HCT116 (cell line): ENCODE measurements at regions not wholly inside any gene's neighbourhood (a gene's known extent, or its start where the extent isn't known, plus 50 kb on each side); places are given as distances from the start of the nearest gene placed in this dataset.

Experiments used
- ATAC-seq: fragments of 200-7000 bp; cut with Tn5 transposase; 2 replicates; pipeline ENCODE4 v1.9.1; 2020; ENCODE audit warnings: mild to moderate bottlenecking, moderate library complexity
- BruUV-seq: library from RNA; stranded (reverse); fragments of 400-500 nt; replicated peaks from 2 replicates; lab custom pipeline; 2021; lab: Mats Ljungman, UMichigan
- CTCF ChIA-PET: fragments of 300-600 bp; sonication (Branson Sonifier 250); formaldehyde crosslinking; loops from one replicate; lab custom pipeline; 2021; ENCODE audit warnings: antibody characterized with exemption; lab: Charles Lee
- POLR2A ChIA-PET: fragments of 300-600, 350-600 bp; sonication (Branson Sonifier 250); formaldehyde crosslinking; loops from one replicate; lab custom pipeline; 2021; ENCODE audit warnings: antibody characterized with exemption; lab: Charles Lee
- RAD21 ChIA-PET, 2 experiments: fragments of 300-600 bp; sonication (Branson Sonifier 250); formaldehyde crosslinking; loops; one replicate each; lab custom pipeline; 2023; ENCODE audit warnings: low total read pairs in 2 of 2; ENCODE audit not compliant: uncharacterized antibody in 2 of 2, unreplicated experiment in 2 of 2, low non-redundant PET in 1 of 2; lab: Charles Lee
- DNase-seq: peaks from one replicate; pipeline ENCODE4 v3.0.0-alpha.2; 2010; ENCODE audit warnings: low read depth, low spot score
- H2AFZ ChIP-seq: fragments of 200-600 bp; shearing (Covaris generic), sonication (generic); 2 replicates; pipeline ENCODE4 v1.6.1; 2017; ENCODE audit warnings: low read depth, mixed run types, mixed read lengths, antibody characterized with exemption, low read length; ENCODE audit not compliant: poor library complexity, severe bottlenecking
- H3K27ac ChIP-seq: 2 replicates; pipeline ENCODE4 v1.5.1; 2012; ENCODE audit warnings: low read depth, low read length
- H3K27me3 ChIP-seq: fragments of 200-600 bp; sonication (generic); 2 replicates; pipeline ENCODE4 v1.6.1; 2016; ENCODE audit warnings: mixed run types, low read length, mixed read lengths; ENCODE audit not compliant: insufficient read depth
- H3K36me3 ChIP-seq, 2 experiments: fragments of 200-500 bp in 1 of 2; fragments of 200-600 bp in 1 of 2; sonication (Bioruptor generic) in 1 of 2; sonication (generic) in 1 of 2; 2 replicates each; pipeline versions ENCODE4 v1.5.1 to v1.6.1; 2014 to 2016; ENCODE audit warnings: low read length in 2 of 2, inconsistent platforms in 1 of 2, mixed read lengths in 1 of 2, mixed run types in 1 of 2; ENCODE audit not compliant: insufficient read depth in 2 of 2, control insufficient read depth in 1 of 2
- H3K4me1 ChIP-seq, 2 experiments: fragments of 200-600 bp in 1 of 2; sonication (generic) in 1 of 2; 2 replicates each; pipeline versions ENCODE4 v1.5.1 to v1.6.1; 2012 to 2017; ENCODE audit warnings: low read length in 2 of 2, inconsistent platforms in 1 of 2, mild to moderate bottlenecking in 1 of 2, mixed read lengths in 1 of 2, mixed run types in 1 of 2, moderate library complexity in 1 of 2; ENCODE audit not compliant: insufficient read depth in 2 of 2, control insufficient read depth in 1 of 2
- H3K4me2 ChIP-seq: fragments of 200-600 bp; sonication (generic); 2 replicates; pipeline ENCODE4 v1.6.1; 2017; ENCODE audit warnings: mixed run types, low read length, mixed read lengths
- H3K4me3 ChIP-seq, 2 experiments: fragments of 200-600 bp in 1 of 2; sonication (generic) in 1 of 2; replicated peaks in 1 of 2; 2 replicates each; pipeline ENCODE4 v1.5.1; 2011 to 2016; ENCODE audit warnings: low read length in 2 of 2, control low read depth in 1 of 2, low read depth in 1 of 2, mild to moderate bottlenecking in 1 of 2, mixed read lengths in 1 of 2, mixed run types in 1 of 2
- H3K79me2 ChIP-seq: fragments of 200-600 bp; sonication (generic); 2 replicates; pipeline ENCODE4 v1.6.1; 2017; ENCODE audit warnings: mild to moderate bottlenecking, mixed run types, low read length, moderate library complexity, mixed read lengths; ENCODE audit not compliant: insufficient read depth
- H3K9ac ChIP-seq: fragments of 200-600 bp; sonication (generic); 2 replicates; pipeline ENCODE4 v1.6.1; 2016; ENCODE audit warnings: low read length, mixed read lengths
- H3K9me2 ChIP-seq: fragments of 200-600 bp; sonication (generic), shearing (Covaris generic); 2 replicates; pipeline ENCODE4 v1.6.1; 2017; ENCODE audit warnings: mixed run types, mild to moderate bottlenecking, moderate library complexity; ENCODE audit not compliant: insufficient read depth
- H3K9me3 ChIP-seq, 2 experiments: fragments of 200-500 bp in 1 of 2; fragments of 200-600 bp in 1 of 2; sonication (Bioruptor generic) in 1 of 2; sonication (generic) in 1 of 2; 2 replicates each; pipeline ENCODE4 v1.6.1; 2014 to 2017; ENCODE audit warnings: low read length in 2 of 2, mixed read lengths in 2 of 2, inconsistent platforms in 1 of 2, low read depth in 1 of 2, mild to moderate bottlenecking in 1 of 2, mixed run types in 1 of 2, moderate library complexity in 1 of 2; ENCODE audit not compliant: control insufficient read depth in 1 of 2, insufficient read depth in 1 of 2
- H4K20me1 ChIP-seq: fragments of 200-600 bp; sonication (generic), shearing (Covaris generic); 2 replicates; pipeline ENCODE4 v1.6.1; 2017; ENCODE audit warnings: mixed run types, mild to moderate bottlenecking, moderate library complexity; ENCODE audit not compliant: insufficient read depth
- CEBPB ChIP-seq: IDR thresholded peaks from 2 replicates; pipeline ENCODE4 v1.6.1; 2012; ENCODE audit warnings: low read depth
- EGR1 ChIP-seq: IDR thresholded peaks from 2 replicates; pipeline ENCODE4 v1.6.1; 2012; ENCODE audit warnings: low read depth
- FOSL1 ChIP-seq: IDR thresholded peaks from 2 replicates; pipeline ENCODE4 v1.6.1; 2012; ENCODE audit warnings: low read depth
- JUND ChIP-seq: IDR thresholded peaks from 2 replicates; pipeline ENCODE4 v1.6.1; 2012
- POLR2A ChIP-seq: IDR thresholded peaks from 2 replicates; pipeline ENCODE4 v1.7.0; 2011; ENCODE audit warnings: borderline replicate concordance; ENCODE audit not compliant: insufficient read depth, insufficient read length; ENCODE audit errors: extremely low read depth
- SRF ChIP-seq: IDR thresholded peaks from 2 replicates; pipeline ENCODE4 v1.6.1; 2012; ENCODE audit warnings: low read depth
- intact Hi-C: fragments of 100-400 bp; cut with micrococcal nuclease; formaldehyde crosslinking; loops from 2 replicates; pipeline ENCODE4 v1.10.0; 2022
- TF ChIP-seq, protein P1 (sequence below): IDR thresholded peaks from 2 replicates; pipeline ENCODE4 v1.6.1; 2012; ENCODE audit warnings: low read depth
- TF ChIP-seq, protein P2 (sequence below): IDR thresholded peaks from 2 replicates; pipeline ENCODE4 v1.6.1; 2011; ENCODE audit warnings: mild to moderate bottlenecking, low read length, moderate library complexity; ENCODE audit not compliant: insufficient replicate concordance; ENCODE audit errors: extremely low read depth

- intact Hi-C loops: no loop called here
- no peak overlapping the region for H3K9ac ChIP-seq
- no TSS peak for BruUV-seq
- H3K4me3 ChIP-seq: no peak overlapping the region
- H3K27ac ChIP-seq: no peak overlapping the region
- DNase-seq (no peak), ATAC-seq (no peak)
- ChIA-PET POLR2A (no interaction called here), RAD21 (no interaction called here), CTCF (no interaction called here)
- no peaks in the 10 kb centered on the region for H3K36me3 ChIP-seq
- H3K79me2 ChIP-seq: no peaks in the 10 kb centered on the region
- H2AFZ ChIP-seq: no peak overlapping the region
- H3K4me2 ChIP-seq: no peak overlapping the region
- no peaks in the 10 kb centered on the region for H3K4me1 ChIP-seq
- no peaks in the 10 kb centered on the region for H4K20me1 ChIP-seq
- no peak for TF ChIP-seq FOSL1
- no peak for TF ChIP-seq EGR1
- no peak for TF ChIP-seq POLR2A
- TF ChIP-seq SRF: no peak
- TF ChIP-seq, protein P1, sequence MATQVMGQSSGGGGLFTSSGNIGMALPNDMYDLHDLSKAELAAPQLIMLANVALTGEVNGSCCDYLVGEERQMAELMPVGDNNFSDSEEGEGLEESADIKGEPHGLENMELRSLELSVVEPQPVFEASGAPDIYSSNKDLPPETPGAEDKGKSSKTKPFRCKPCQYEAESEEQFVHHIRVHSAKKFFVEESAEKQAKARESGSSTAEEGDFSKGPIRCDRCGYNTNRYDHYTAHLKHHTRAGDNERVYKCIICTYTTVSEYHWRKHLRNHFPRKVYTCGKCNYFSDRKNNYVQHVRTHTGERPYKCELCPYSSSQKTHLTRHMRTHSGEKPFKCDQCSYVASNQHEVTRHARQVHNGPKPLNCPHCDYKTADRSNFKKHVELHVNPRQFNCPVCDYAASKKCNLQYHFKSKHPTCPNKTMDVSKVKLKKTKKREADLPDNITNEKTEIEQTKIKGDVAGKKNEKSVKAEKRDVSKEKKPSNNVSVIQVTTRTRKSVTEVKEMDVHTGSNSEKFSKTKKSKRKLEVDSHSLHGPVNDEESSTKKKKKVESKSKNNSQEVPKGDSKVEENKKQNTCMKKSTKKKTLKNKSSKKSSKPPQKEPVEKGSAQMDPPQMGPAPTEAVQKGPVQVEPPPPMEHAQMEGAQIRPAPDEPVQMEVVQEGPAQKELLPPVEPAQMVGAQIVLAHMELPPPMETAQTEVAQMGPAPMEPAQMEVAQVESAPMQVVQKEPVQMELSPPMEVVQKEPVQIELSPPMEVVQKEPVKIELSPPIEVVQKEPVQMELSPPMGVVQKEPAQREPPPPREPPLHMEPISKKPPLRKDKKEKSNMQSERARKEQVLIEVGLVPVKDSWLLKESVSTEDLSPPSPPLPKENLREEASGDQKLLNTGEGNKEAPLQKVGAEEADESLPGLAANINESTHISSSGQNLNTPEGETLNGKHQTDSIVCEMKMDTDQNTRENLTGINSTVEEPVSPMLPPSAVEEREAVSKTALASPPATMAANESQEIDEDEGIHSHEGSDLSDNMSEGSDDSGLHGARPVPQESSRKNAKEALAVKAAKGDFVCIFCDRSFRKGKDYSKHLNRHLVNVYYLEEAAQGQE: no peak
- TF ChIP-seq, protein P2, sequence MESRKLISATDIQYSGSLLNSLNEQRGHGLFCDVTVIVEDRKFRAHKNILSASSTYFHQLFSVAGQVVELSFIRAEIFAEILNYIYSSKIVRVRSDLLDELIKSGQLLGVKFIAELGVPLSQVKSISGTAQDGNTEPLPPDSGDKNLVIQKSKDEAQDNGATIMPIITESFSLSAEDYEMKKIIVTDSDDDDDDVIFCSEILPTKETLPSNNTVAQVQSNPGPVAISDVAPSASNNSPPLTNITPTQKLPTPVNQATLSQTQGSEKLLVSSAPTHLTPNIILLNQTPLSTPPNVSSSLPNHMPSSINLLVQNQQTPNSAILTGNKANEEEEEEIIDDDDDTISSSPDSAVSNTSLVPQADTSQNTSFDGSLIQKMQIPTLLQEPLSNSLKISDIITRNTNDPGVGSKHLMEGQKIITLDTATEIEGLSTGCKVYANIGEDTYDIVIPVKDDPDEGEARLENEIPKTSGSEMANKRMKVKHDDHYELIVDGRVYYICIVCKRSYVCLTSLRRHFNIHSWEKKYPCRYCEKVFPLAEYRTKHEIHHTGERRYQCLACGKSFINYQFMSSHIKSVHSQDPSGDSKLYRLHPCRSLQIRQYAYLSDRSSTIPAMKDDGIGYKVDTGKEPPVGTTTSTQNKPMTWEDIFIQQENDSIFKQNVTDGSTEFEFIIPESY: no peak
- TF ChIP-seq JUND: no peak
- no peak for TF ChIP-seq CEBPB
- H3K9me3 ChIP-seq: no peaks in the 10 kb centered on the region
- no peaks in the 10 kb centered on the region for H3K9me2 ChIP-seq
- H3K27me3 ChIP-seq: peaks cover 4% of the 10 kb centered on the region
Observed at GRCh38 chr5:75839547-75839946, 122.3 kb upstream of the POC5 start.
